Esophagus mucosa (tissue), 1 donor: ENCODE measurements at regions not wholly inside any gene's neighbourhood (a gene's known extent, or its start where the extent isn't known, plus 50 kb on each side); places are given as distances from the start of the nearest gene placed in this dataset.
A peak's percentile ranks its signal among the peaks of the same experiment; 100 is the strongest.

ENCODE experiments used
- ATAC-seq: fragments of 200-7000 bp; cut with Tn5 transposase; one replicate; pipeline ENCODE4 v1.9.1; 2020
- donor health status: DM: yes; HTN: yes; CAD: no.

GRCh38 chr6:165229216-165229615 lies 80.2 kb downstream of the C6orf118 start:
- no peak for ATAC-seq

- no peak for ATAC-seq
These were observed 81.6 kb downstream of the C6orf118 start for GRCh38 chr6:165227644-165228329.

GRCh38 chr6:165223736-165224135 lies 85.7 kb downstream of the C6orf118 start:
- ATAC-seq: no peak

GRCh38 chr6:165223101-165223500 lies 86.3 kb downstream of the C6orf118 start:
- ATAC-seq: no peak

- no peak for ATAC-seq
These were observed 86.9 kb downstream of the C6orf118 start for GRCh38 chr6:165222315-165223025.

GRCh38 chr6:165220045-165220444 lies 89.4 kb downstream of the C6orf118 start:
- ATAC-seq: no peak

- ATAC-seq: no peak
These were observed 89.8 kb downstream of the C6orf118 start for GRCh38 chr6:165219629-165220028.

GRCh38 chr6:165218829-165219228 lies 90.6 kb downstream of the C6orf118 start:
- no peak for ATAC-seq

- no peak for ATAC-seq
These were observed 102.6 kb downstream of the C6orf118 start for GRCh38 chr6:165206798-165207197.

- no peak for ATAC-seq
These were observed 103.8 kb downstream of the C6orf118 start for GRCh38 chr6:165205632-165206031.

GRCh38 chr6:165204807-165205545 lies 104.4 kb downstream of the C6orf118 start:
- no peak for ATAC-seq

GRCh38 chr6:165200178-165200577 lies 109.2 kb downstream of the C6orf118 start:
- ATAC-seq: no peak

GRCh38 chr6:165191461-165191860 lies 117.9 kb downstream of the C6orf118 start:
- ATAC-seq: no peak

GRCh38 chr6:165186441-165187205 lies 122.8 kb downstream of the C6orf118 start:
- no peak for ATAC-seq

GRCh38 chr6:165186041-165186440 lies 123.4 kb downstream of the C6orf118 start:
- ATAC-seq: no peak

- ATAC-seq: no peak
These were observed 125.0 kb downstream of the C6orf118 start for GRCh38 chr6:165184192-165184979.

- no peak for ATAC-seq
These were observed 125.8 kb downstream of the C6orf118 start for GRCh38 chr6:165183496-165184140.

GRCh38 chr6:165183071-165183470 lies 126.3 kb downstream of the C6orf118 start:
- ATAC-seq: no peak

GRCh38 chr6:165181951-165182414 lies 127.4 kb downstream of the C6orf118 start:
- peak; percentile 48 for ATAC-seq

GRCh38 chr6:165178056-165178455 lies 131.3 kb downstream of the C6orf118 start:
- no peak for ATAC-seq

- no peak for ATAC-seq
These were observed 135.9 kb downstream of the C6orf118 start for GRCh38 chr6:165173484-165173883.
